Natural killer cell (primary cell): ENCODE measurements at regions not wholly inside any gene's neighbourhood (a gene's known extent, or its start where the extent isn't known, plus 50 kb on each side); places are given as distances from the start of the nearest gene placed in this dataset.

Source experiments
- ATAC-seq, 3 donors: fragments of 150-1000 bp in 2 of 3; fragments of 200-7000 bp in 1 of 3; cut with Tn5 transposase; 1 replicate in 1 of 3; 2 replicates in 2 of 3; pipeline ENCODE4 v1.10.0; 2021; ENCODE audit warnings: mild to moderate bottlenecking in 2 of 3, moderate library complexity in 2 of 3
- DNase-seq, 2 donors: peaks; one replicate each; pipeline versions ENCODE4 v3.0.0 to v3.0.0-alpha.2; 2013 to 2021; ENCODE audit warnings: mixed read lengths in 1 of 2
- H3K27ac ChIP-seq: one replicate; pipeline ENCODE4 v1.5.1; 2013; ENCODE audit warnings: mild to moderate bottlenecking, low read length
- H3K27me3 ChIP-seq: one replicate; pipeline ENCODE4 v1.6.1; 2013; ENCODE audit warnings: low read length; ENCODE audit not compliant: control insufficient read depth, insufficient read depth
- H3K36me3 ChIP-seq: one replicate; pipeline ENCODE4 v1.6.1; 2013; ENCODE audit warnings: low read length; ENCODE audit not compliant: control insufficient read depth, insufficient read depth
- H3K4me1 ChIP-seq: one replicate; pipeline ENCODE4 v1.6.1; 2013; ENCODE audit warnings: low read length; ENCODE audit not compliant: control insufficient read depth, insufficient read depth
- H3K4me3 ChIP-seq: one replicate; pipeline ENCODE4 v1.5.1; 2013; ENCODE audit warnings: low read length
- H3K9me3 ChIP-seq: one replicate; pipeline ENCODE4 v1.6.1; 2013; ENCODE audit warnings: low read length; ENCODE audit not compliant: control insufficient read depth, insufficient read depth
- H3K27ac Mint-ChIP-seq, 2 donors: one replicate each; pipeline ENCODE4 v1.8.0; 2022; ENCODE audit warnings: mild to moderate bottlenecking in 2 of 2, mixed read lengths in 2 of 2, moderate library complexity in 1 of 2
- H3K27me3 Mint-ChIP-seq, 2 donors: one replicate each; pipeline ENCODE4 v1.8.0; 2022; ENCODE audit warnings: low read depth in 2 of 2, mixed read lengths in 2 of 2
- H3K36me3 Mint-ChIP-seq: one replicate; pipeline ENCODE4 v1.8.0; 2022; ENCODE audit warnings: mixed read lengths
- H3K4me1 Mint-ChIP-seq, 2 donors: one replicate each; pipeline ENCODE4 v1.8.0; 2022; ENCODE audit warnings: mixed read lengths in 2 of 2
- H3K4me3 Mint-ChIP-seq: one replicate; pipeline ENCODE4 v1.8.0; 2022; ENCODE audit warnings: mild to moderate bottlenecking, moderate library complexity, mixed read lengths
- H3K9me3 Mint-ChIP-seq, 2 donors: one replicate each; pipeline ENCODE4 v1.8.0; 2022; ENCODE audit warnings: mixed read lengths in 2 of 2
- WGBS: methylation state at CpG from one replicate; pipeline ENCODE4 v1.1.7; 2013; ENCODE audit warnings: missing lambda C conversion rate; ENCODE audit not compliant: insufficient coverage; 5-methylcytosine and 5-hydroxymethylcytosine counted together
- intact Hi-C: fragments of 100-400 bp; cut with micrococcal nuclease; formaldehyde crosslinking; loops from one replicate; pipeline ENCODE4 v1.14.2; 2022
- TF ChIP-seq, protein P1 (sequence below): fragments of 200-600 bp; IDR thresholded peaks from one replicate; pipeline ENCODE4 v1.8.0; 2022; ENCODE audit warnings: antibody characterized with exemption

- no peak overlapping the region for H3K27ac Mint-ChIP-seq
- no peak overlapping the region for H3K4me3 Mint-ChIP-seq
- Histone ChIP-seq H3K4me3 (no peak overlapping the region), H3K27me3 (no peaks in the 10 kb centered on the region), H3K27ac (no peak overlapping the region), H3K36me3 (no peaks in the 10 kb centered on the region), H3K9me3 (no peaks in the 10 kb centered on the region), H3K4me1 (no peaks in the 10 kb centered on the region)
- H3K27me3 Mint-ChIP-seq = no peaks in the 10 kb centered on the region
- H3K4me1 Mint-ChIP-seq = no peaks in the 10 kb centered on the region
- DNase-seq = no peak
- H3K36me3 Mint-ChIP-seq = peaks cover 11% of the 10 kb centered on the region
- no CpG with 5 or more reads among the region's 2 CpGs for WGBS
- peaks cover 16 to 22% of the 10 kb centered on the region in 2 donors for H3K9me3 Mint-ChIP-seq
- intact Hi-C loops = no loop called here
- TF ChIP-seq, protein P1, sequence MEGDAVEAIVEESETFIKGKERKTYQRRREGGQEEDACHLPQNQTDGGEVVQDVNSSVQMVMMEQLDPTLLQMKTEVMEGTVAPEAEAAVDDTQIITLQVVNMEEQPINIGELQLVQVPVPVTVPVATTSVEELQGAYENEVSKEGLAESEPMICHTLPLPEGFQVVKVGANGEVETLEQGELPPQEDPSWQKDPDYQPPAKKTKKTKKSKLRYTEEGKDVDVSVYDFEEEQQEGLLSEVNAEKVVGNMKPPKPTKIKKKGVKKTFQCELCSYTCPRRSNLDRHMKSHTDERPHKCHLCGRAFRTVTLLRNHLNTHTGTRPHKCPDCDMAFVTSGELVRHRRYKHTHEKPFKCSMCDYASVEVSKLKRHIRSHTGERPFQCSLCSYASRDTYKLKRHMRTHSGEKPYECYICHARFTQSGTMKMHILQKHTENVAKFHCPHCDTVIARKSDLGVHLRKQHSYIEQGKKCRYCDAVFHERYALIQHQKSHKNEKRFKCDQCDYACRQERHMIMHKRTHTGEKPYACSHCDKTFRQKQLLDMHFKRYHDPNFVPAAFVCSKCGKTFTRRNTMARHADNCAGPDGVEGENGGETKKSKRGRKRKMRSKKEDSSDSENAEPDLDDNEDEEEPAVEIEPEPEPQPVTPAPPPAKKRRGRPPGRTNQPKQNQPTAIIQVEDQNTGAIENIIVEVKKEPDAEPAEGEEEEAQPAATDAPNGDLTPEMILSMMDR = no peak
- no peak for ATAC-seq
These were observed 653.6 kb upstream of the ADGRL4 start for GRCh38 chr1:79660129-79660528.

DNA sequence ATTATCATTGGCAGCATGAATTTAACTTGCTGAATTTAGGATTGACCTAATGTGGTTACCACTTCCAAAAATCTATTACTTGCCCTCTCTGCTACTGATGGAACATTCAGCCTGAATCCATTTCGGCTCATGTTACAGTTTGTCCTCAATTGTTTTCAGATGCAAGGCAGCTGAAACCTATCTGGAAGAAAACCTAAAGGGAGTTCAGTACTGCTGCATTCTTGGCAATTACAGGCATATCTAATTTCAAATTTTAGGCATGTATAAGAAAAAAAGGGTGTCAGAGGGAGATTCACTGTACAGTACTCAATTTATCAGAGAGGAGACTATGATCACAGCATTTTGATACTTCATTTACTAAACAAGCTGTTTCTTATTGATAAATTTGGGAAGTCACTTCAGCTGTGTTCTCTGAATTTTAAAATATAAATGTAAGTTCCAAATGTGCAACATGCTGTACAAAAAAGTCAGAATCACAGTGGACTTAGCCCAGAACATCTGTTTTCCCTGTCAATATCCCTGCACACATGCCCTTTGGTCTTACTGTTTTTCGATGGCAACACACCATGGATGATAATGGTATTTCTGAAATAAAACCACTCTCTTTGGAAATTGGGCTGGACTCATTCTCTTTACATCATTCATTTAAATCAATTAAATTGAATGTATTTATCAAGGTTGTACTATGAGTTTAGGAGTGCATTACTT is 651.6 kb upstream of the ADGRL4 start:
- Mint-ChIP-seq H3K36me3 (peaks cover 11% of the 10 kb centered on the region), H3K4me1 (no peaks in the 10 kb centered on the region), H3K4me3 (no peak overlapping the region), H3K27ac (no peak overlapping the region), H3K9me3 (peaks cover 16 to 22% of the 10 kb centered on the region in 2 donors), H3K27me3 (no peaks in the 10 kb centered on the region)
- ATAC-seq (no peak), DNase-seq (no peak)
- Histone ChIP-seq H3K4me1 (no peaks in the 10 kb centered on the region), H3K4me3 (no peak overlapping the region), H3K27me3 (no peaks in the 10 kb centered on the region), H3K27ac (no peak overlapping the region), H3K36me3 (no peaks in the 10 kb centered on the region), H3K9me3 (peaks cover 2% of the 10 kb centered on the region)
- intact Hi-C loops = no loop called here
- TF ChIP-seq, protein P1 = no peak
- 88% methylated on average over 1 of the region's 2 CpGs for WGBS

DNA sequence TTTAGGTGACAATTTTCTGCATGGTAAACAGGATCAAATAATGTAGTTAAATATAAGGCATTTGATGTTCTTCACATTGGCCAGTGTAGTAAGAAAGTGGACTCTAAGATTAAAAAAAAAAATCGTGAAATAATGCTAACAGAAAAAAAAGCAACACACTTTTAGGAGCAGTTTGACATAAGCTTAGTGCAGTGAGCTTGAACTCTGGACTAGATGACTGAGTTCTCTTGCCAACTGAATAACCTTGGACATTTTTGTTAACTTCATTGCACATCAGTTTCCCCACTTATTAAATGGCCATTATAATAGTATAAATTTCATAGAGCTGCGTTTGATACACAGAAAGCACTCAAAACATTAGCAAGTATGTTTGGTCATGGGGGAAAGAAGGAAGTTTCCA is 649.3 kb upstream of the ADGRL4 start:
- H3K27me3 Mint-ChIP-seq = no peaks in the 10 kb centered on the region
- no peaks in the 10 kb centered on the region for H3K36me3 Mint-ChIP-seq
- Histone ChIP-seq H3K27ac (no peak overlapping the region), H3K27me3 (no peaks in the 10 kb centered on the region), H3K36me3 (no peaks in the 10 kb centered on the region), H3K4me1 (no peaks in the 10 kb centered on the region), H3K4me3 (no peak overlapping the region), H3K9me3 (peaks cover 2% of the 10 kb centered on the region)
- DNase-seq (no peak), ATAC-seq (no peak)
- intact Hi-C loops = no loop called here
- no peak overlapping the region for H3K4me3 Mint-ChIP-seq
- H3K27ac Mint-ChIP-seq = no peak overlapping the region
- no peaks in the 10 kb centered on the region for H3K4me1 Mint-ChIP-seq
- H3K9me3 Mint-ChIP-seq = peaks cover 6 to 7% of the 10 kb centered on the region in 2 donors
- TF ChIP-seq, protein P1 = no peak
- WGBS = 67% methylated on average over 1 of the region's 2 CpGs

GRCh38 chr1:79652426-79652825 is 645.9 kb upstream of the ADGRL4 start:
- Mint-ChIP-seq H3K9me3 (peaks cover 5 to 7% of the 10 kb centered on the region in 2 donors), H3K27ac (no peak overlapping the region), H3K4me1 (no peaks in the 10 kb centered on the region), H3K36me3 (peaks cover 8% of the 10 kb centered on the region), H3K27me3 (no peaks in the 10 kb centered on the region), H3K4me3 (no peak overlapping the region)
- H3K4me1 ChIP-seq = no peaks in the 10 kb centered on the region
- H3K27me3 ChIP-seq = no peaks in the 10 kb centered on the region
- no peak for DNase-seq
- no peak overlapping the region for H3K27ac ChIP-seq
- ATAC-seq = no peak
- intact Hi-C loops = no loop called here
- peaks cover 2% of the 10 kb centered on the region for H3K9me3 ChIP-seq
- no peaks in the 10 kb centered on the region for H3K36me3 ChIP-seq
- TF ChIP-seq, protein P1 = no peak
- WGBS = 78% methylated on average over 3 of the region's 3 CpGs
- no peak overlapping the region for H3K4me3 ChIP-seq
